G401 (cell line): ENCODE measurements at regions not wholly inside any gene's neighbourhood (a gene's known extent, or its start where the extent isn't known, plus 50 kb on each side); places are given as distances from the start of the nearest gene placed in this dataset.
"Not testable (repeated sequence)": the region's sequence is repeated elsewhere in the genome, so short reads cannot be mapped to it uniquely, and the experiment has no call there.

ENCODE experiments used
- DNase-seq: peaks from one replicate; pipeline ENCODE4 v3.0.0-alpha.2; 2015; ENCODE audit warnings: low spot score
- in situ Hi-C: cut with HindIII; loops from 2 replicates; pipeline ENCODE4 v1.10.0; 2016; ENCODE audit warnings: low sequenced_read_pairs, mixed read lengths

- no peak for DNase-seq
- in situ Hi-C loops, result no loop called here
Measured at GRCh38 chrY:12212394-12212793, 488.6 kb upstream of the USP9Y start.

GRCh38 chrY:12215564-12216022 is 485.4 kb upstream of the USP9Y start:
- DNase-seq, result no peak
- in situ Hi-C loops, result no loop called here

- no peak for DNase-seq
- in situ Hi-C loops, result no loop called here
Measured at GRCh38 chrY:12230921-12231320, 470.1 kb upstream of the USP9Y start.

- in situ Hi-C loops, result no loop called here
- no peak for DNase-seq
Measured at GRCh38 chrY:12236399-12236798, 464.6 kb upstream of the USP9Y start.

GRCh38 chrY:12240326-12240725 is 460.7 kb upstream of the USP9Y start:
- DNase-seq, in situ Hi-C loops: not testable (repeated sequence)

GRCh38 chrY:12244146-12244545 is 456.9 kb upstream of the USP9Y start:
- in situ Hi-C loops, result no loop called here
- no peak for DNase-seq

GRCh38 chrY:12253756-12254155 is 447.3 kb upstream of the USP9Y start:
- in situ Hi-C loops, result no loop called here
- DNase-seq, result no peak

GRCh38 chrY:12271162-12271561 is 429.9 kb upstream of the USP9Y start:
- in situ Hi-C loops, result no loop called here
- no peak for DNase-seq

- no peak for DNase-seq
- in situ Hi-C loops, result no loop called here
Measured at GRCh38 chrY:12285608-12286007, 415.4 kb upstream of the USP9Y start.

GRCh38 chrY:12288919-12289318 is 412.1 kb upstream of the USP9Y start:
- in situ Hi-C loops, result no loop called here
- no peak for DNase-seq

- DNase-seq, result no peak
- in situ Hi-C loops, result no loop called here
Measured at GRCh38 chrY:12289415-12289814, 411.6 kb upstream of the USP9Y start.

- in situ Hi-C loops, result no loop called here
- DNase-seq, result no peak
Measured at GRCh38 chrY:12292542-12292941, 408.5 kb upstream of the USP9Y start.

- in situ Hi-C loops, result no loop called here
- no peak for DNase-seq
Measured at GRCh38 chrY:12296460-12296859, 404.6 kb upstream of the USP9Y start.

GRCh38 chrY:12299796-12300195 is 401.2 kb upstream of the USP9Y start:
- in situ Hi-C loops, result not testable (repeated sequence)

GRCh38 chrY:12303464-12303863 is 397.6 kb upstream of the USP9Y start:
- DNase-seq, result no peak
- in situ Hi-C loops, result no loop called here

More at GRCh38 chrY:12299796-12300195, 401.2 kb upstream of the USP9Y start:
- DNase-seq, result not testable (repeated sequence)

- no peak for DNase-seq
- in situ Hi-C loops, result no loop called here
Measured at GRCh38 chrY:12305456-12305855, 395.6 kb upstream of the USP9Y start.

- in situ Hi-C loops, result no loop called here
- DNase-seq, result peak; percentile 0
Measured at GRCh38 chrY:12309212-12309611, 391.8 kb upstream of the USP9Y start.

- in situ Hi-C loops, result no loop called here
- DNase-seq, result no peak
Measured at GRCh38 chrY:12310832-12311231, 390.2 kb upstream of the USP9Y start.

GRCh38 chrY:12327751-12328150 is 373.3 kb upstream of the USP9Y start:
- no peak for DNase-seq
- in situ Hi-C loops, result no loop called here

GRCh38 chrY:12331917-12332316 is 369.1 kb upstream of the USP9Y start:
- DNase-seq, in situ Hi-C loops: not testable (repeated sequence)

GRCh38 chrY:12343211-12343610 is 357.8 kb upstream of the USP9Y start:
- in situ Hi-C loops, result no loop called here

GRCh38 chrY:12348181-12348580 is 352.9 kb upstream of the USP9Y start:
- DNase-seq, result no peak
- in situ Hi-C loops, result no loop called here

More at GRCh38 chrY:12343211-12343610, 357.8 kb upstream of the USP9Y start:
- DNase-seq, result no peak
